ENCODE measurements at regions not wholly inside any gene's neighbourhood (a gene's known extent, or its start where the extent isn't known, plus 50 kb on each side); places are given as distances from the start of the nearest gene placed in this dataset.
"Not testable (repeated sequence)": the region's sequence is repeated elsewhere in the genome, so short reads cannot be mapped to it uniquely, and the experiment has no call there.

- Mint-ChIP-seq H3K9me3 (no peaks in the 10 kb centered on the region), H3K4me1 (no peaks in the 10 kb centered on the region), H3K27ac (no peak overlapping the region), H3K36me3 (no peaks in the 10 kb centered on the region), H3K27me3 (ENCODE audit: low read depth in 3 of 3) (peaks cover 0 to 3% (median 0%) of the 10 kb centered on the region in 3 donors), H3K4me3 (no peak overlapping the region)
- no peak for DNase-seq
Measured at GRCh38 chr2:106339609-106340008, 128.6 kb downstream of the RGPD3 start.

DNA sequence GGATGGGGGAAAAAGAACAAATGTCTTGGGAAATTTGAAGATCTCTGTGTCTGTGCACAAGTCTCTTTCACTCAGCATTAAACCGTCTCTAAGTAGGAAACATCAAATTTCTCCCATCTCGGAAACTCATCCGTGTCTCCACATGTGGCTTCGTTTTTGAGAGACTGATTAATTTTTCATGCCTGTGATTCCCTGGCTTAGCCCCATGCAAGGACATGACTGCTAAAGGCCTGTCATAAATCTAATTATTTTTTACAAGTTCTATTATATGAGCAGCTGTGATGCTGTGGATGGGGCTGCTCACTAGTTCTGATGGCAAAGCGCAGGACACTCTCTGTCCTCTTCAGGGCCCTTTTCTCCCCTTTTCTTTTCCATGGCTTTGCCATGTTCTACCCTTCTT, 129.1 kb downstream of the RGPD3 start:
- H3K27ac Mint-ChIP-seq = no peak overlapping the region

GRCh38 chr2:106338043-106338442, 130.2 kb downstream of the RGPD3 start:
- Mint-ChIP-seq H3K27ac (no peak overlapping the region), H3K4me3 (no peak overlapping the region), H3K36me3 (no peaks in the 10 kb centered on the region), H3K9me3 (no peaks in the 10 kb centered on the region), H3K4me1 (peaks cover 0 to 2% of the 10 kb centered on the region in 2 donors), H3K27me3 (ENCODE audit: low read depth in 3 of 3) (peaks cover 0 to 3% (median 0%) of the 10 kb centered on the region in 3 donors)
- DNase-seq = no peak

More for the DNA sequence above, 129.1 kb downstream of the RGPD3 start:
- no peaks in the 10 kb centered on the region for H3K36me3 Mint-ChIP-seq
- no peaks in the 10 kb centered on the region for H3K9me3 Mint-ChIP-seq
- DNase-seq = no peak
- no peak overlapping the region for H3K4me3 Mint-ChIP-seq
- H3K4me1 Mint-ChIP-seq = no peaks in the 10 kb centered on the region
- peaks cover 0 to 3% (median 0%) of the 10 kb centered on the region in 3 donors for H3K27me3 Mint-ChIP-seq (ENCODE audit: low read depth in 3 of 3)

DNA sequence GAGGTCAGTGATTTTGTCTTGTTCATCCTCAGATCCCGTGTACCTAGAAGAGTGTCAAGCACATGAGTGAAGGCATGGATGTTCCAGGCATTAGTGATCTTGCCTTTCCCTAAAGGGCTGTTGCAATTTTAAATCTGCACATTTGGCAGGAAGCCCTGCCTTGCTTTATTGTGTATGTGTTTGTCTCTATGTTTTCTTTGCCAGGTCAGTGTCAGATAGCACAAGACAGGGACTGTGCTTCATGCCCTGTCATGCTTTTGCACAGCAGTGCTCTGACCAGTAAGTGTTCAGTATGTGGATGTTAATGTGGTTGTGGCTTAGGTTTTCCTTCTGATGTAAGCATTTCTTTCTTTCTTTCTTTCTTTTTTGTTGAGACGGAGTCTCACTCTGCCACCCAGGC, 131.5 kb downstream of the RGPD3 start:
- no peak for DNase-seq
- no peak overlapping the region for H3K4me3 Mint-ChIP-seq
- no peak overlapping the region for H3K27ac Mint-ChIP-seq
- peaks cover 0 to 3% (median 0%) of the 10 kb centered on the region in 3 donors for H3K27me3 Mint-ChIP-seq (ENCODE audit: low read depth in 3 of 3)
- H3K4me1 Mint-ChIP-seq = peaks cover 0 to 2% of the 10 kb centered on the region in 2 donors
- H3K9me3 Mint-ChIP-seq = no peaks in the 10 kb centered on the region
- H3K36me3 Mint-ChIP-seq = no peaks in the 10 kb centered on the region

DNA sequence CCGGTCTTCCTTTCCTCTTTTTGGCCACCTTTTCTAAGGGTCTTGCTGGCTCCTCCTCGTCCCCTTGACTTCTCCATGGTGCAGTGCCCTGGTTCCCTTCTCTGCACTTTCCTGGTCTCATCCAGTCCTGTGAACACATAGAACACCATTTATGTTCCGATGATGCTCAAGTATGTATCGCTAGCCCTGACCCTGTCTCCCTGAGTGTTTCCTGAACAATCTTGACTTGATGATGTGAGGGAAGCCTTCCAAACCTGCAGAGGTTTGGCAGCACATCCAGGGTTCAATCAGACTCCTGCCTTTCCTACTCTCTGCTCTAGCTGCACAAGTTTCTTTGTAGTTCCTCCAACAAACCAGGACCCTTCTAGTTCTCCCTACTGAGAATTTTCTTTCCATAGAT, 132.1 kb downstream of the RGPD3 start:
- Mint-ChIP-seq H3K4me1 (peaks cover 0 to 2% of the 10 kb centered on the region in 2 donors), H3K9me3 (no peaks in the 10 kb centered on the region), H3K36me3 (no peaks in the 10 kb centered on the region), H3K4me3 (no peak overlapping the region), H3K27me3 (ENCODE audit: low read depth in 3 of 3) (peaks cover 0 to 3% (median 0%) of the 10 kb centered on the region in 3 donors), H3K27ac (no peak overlapping the region)
- DNase-seq = no peak

DNA sequence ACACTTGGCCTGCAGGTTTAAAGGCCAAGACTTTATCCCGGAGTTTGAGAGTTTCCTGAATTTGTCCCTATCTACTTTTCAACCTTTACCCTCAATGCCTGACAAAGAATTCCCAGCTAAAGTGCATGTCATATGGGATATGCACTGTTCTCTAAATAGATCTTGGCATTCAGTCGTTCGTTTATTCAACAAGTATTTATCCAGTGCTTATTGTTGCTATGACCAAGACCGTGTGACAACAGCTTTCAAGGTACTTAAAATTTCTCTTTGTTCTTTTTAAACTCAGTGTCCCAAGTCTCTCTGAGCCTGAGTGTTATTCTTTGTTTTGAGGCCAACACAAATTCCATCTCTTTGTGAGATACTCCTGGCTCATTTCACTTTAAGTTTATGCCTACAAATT, 133.4 kb downstream of the RGPD3 start:
- no peaks in the 10 kb centered on the region for H3K9me3 Mint-ChIP-seq
- no peak for DNase-seq
- no peaks in the 10 kb centered on the region for H3K36me3 Mint-ChIP-seq
- peaks cover 0 to 3% (median 0%) of the 10 kb centered on the region in 3 donors for H3K27me3 Mint-ChIP-seq (ENCODE audit: low read depth in 3 of 3)
- no peak overlapping the region for H3K4me3 Mint-ChIP-seq
- peaks cover 0 to 2% of the 10 kb centered on the region in 2 donors for H3K4me1 Mint-ChIP-seq
- H3K27ac Mint-ChIP-seq = no peak overlapping the region

GRCh38 chr2:106333253-106333873, 134.8 kb downstream of the RGPD3 start:
- not testable (repeated sequence) for H3K36me3 Mint-ChIP-seq; DNase-seq; H3K9me3 Mint-ChIP-seq; H3K4me3 Mint-ChIP-seq; H3K27me3 Mint-ChIP-seq (ENCODE audit: low read depth in 3 of 3); H3K27ac Mint-ChIP-seq; H3K4me1 Mint-ChIP-seq

DNA sequence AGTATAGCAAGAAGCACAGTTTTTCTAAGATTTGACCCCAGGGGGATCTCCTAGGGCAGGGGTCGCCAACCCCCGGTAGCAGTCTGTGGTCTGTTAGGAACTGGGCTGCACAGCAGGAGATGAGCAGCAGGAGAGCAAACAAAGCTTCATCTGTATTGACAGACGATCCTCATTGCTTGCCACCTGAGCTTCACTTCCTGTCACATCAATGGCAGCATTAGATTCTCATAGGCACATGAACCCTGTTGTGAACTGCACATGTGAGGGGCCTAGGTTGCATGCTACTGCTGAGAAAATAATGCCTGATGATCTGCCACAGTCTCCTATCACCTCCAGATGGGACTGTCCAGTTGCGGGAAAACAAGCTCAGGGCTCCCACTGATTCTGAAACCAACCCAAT, 136.2 kb downstream of the RGPD3 start:
- H3K4me3 Mint-ChIP-seq = no peak overlapping the region
- no peak overlapping the region for H3K27ac Mint-ChIP-seq
- no peak for DNase-seq

GRCh38 chr2:106330384-106331261, 136.5 kb upstream of the UXS1 start:
- H3K9me3 Mint-ChIP-seq; H3K27ac Mint-ChIP-seq; H3K4me1 Mint-ChIP-seq; DNase-seq; H3K36me3 Mint-ChIP-seq; H3K4me3 Mint-ChIP-seq; H3K27me3 Mint-ChIP-seq (ENCODE audit: low read depth in 3 of 3): not testable (repeated sequence)

More for the DNA sequence above, 136.2 kb downstream of the RGPD3 start:
- H3K27me3 Mint-ChIP-seq (ENCODE audit: low read depth in 3 of 3) = no peaks in the 10 kb centered on the region
- no peaks in the 10 kb centered on the region for H3K36me3 Mint-ChIP-seq
- peaks cover 0 to 2% of the 10 kb centered on the region in 2 donors for H3K4me1 Mint-ChIP-seq
- H3K9me3 Mint-ChIP-seq = no peaks in the 10 kb centered on the region

- peaks cover 0 to 6% (median 0%) of the 10 kb centered on the region in 3 donors for H3K27me3 Mint-ChIP-seq (ENCODE audit: low read depth in 3 of 3)
- H3K36me3 Mint-ChIP-seq = no peaks in the 10 kb centered on the region
- H3K4me1 Mint-ChIP-seq = no peaks in the 10 kb centered on the region
- H3K27ac Mint-ChIP-seq = no peak overlapping the region
- H3K4me3 Mint-ChIP-seq = no peak overlapping the region
- no peak for DNase-seq
- H3K9me3 Mint-ChIP-seq = peaks cover 0 to 1% (median 0%) of the 10 kb centered on the region in 6 donors
Measured at GRCh38 chr2:106323337-106324013, 129.4 kb upstream of the UXS1 start.

- Mint-ChIP-seq H3K27ac (no peak overlapping the region), H3K4me3 (no peak overlapping the region), H3K36me3 (no peaks in the 10 kb centered on the region), H3K4me1 (no peaks in the 10 kb centered on the region), H3K9me3 (peaks cover 0 to 1% (median 0%) of the 10 kb centered on the region in 6 donors), H3K27me3 (ENCODE audit: low read depth in 3 of 3) (peaks cover 0 to 6% (median 0%) of the 10 kb centered on the region in 3 donors)
- no peak for DNase-seq
Measured at GRCh38 chr2:106322281-106322680, 128.2 kb upstream of the UXS1 start.

GRCh38 chr2:106320439-106320838, 126.3 kb upstream of the UXS1 start:
- not testable (repeated sequence) for H3K4me3 Mint-ChIP-seq; H3K36me3 Mint-ChIP-seq; H3K9me3 Mint-ChIP-seq; H3K27ac Mint-ChIP-seq; DNase-seq; H3K27me3 Mint-ChIP-seq (ENCODE audit: low read depth in 3 of 3); H3K4me1 Mint-ChIP-seq

DNA sequence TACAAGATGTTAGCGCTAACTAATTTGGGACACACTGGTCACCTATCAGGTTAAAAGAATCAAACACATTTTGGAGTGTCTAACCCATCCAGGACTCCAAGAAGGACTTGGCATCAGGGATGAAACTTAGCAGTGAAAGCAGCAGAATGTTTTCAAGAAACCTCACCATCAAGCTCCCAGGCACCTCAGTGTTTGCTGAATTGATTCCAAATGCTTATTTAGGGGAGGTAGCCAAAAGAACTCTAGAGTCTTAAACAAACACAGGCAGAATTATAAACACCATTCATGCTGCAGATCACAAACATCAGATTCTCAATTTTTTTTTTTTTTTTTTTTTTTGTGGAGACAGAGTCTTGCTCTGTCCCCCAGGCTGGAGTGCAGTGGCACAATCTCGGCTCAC, 122.8 kb upstream of the UXS1 start:
- Mint-ChIP-seq H3K4me1 (no peaks in the 10 kb centered on the region), H3K4me3 (no peak overlapping the region), H3K27ac (no peak overlapping the region), H3K36me3 (no peaks in the 10 kb centered on the region), H3K9me3 (peaks cover 0 to 1% (median 0%) of the 10 kb centered on the region in 6 donors), H3K27me3 (ENCODE audit: low read depth in 3 of 3) (no peaks in the 10 kb centered on the region)
- DNase-seq = no peak

DNA sequence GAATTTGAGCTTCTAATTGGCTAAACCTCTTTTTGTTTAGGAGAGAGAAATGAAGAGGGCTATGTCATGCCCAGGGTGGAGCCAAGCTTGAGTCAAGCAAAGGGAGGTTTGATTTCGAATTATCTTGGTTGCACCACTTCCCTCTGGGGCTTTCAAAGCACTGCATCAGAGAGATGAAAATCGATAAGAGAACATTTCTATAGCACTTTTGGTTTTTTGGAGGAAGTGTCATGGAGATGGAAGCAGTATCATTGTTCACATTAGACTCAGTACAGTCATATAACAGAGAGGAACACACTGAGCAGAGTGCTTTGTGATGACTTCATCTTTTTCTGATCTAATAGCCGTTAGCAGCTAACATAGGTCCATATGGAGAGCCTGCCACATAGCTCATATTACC, 120.3 kb upstream of the UXS1 start:
- H3K9me3 Mint-ChIP-seq = no peaks in the 10 kb centered on the region
- H3K27me3 Mint-ChIP-seq (ENCODE audit: low read depth in 3 of 3) = no peaks in the 10 kb centered on the region
- no peak overlapping the region for H3K4me3 Mint-ChIP-seq
- no peaks in the 10 kb centered on the region for H3K36me3 Mint-ChIP-seq
- no peak overlapping the region for H3K27ac Mint-ChIP-seq
- no peaks in the 10 kb centered on the region for H3K4me1 Mint-ChIP-seq
- no peak for DNase-seq

All from immature natural killer cell (primary cell).